ENCODE measurements at regions not wholly inside any gene's neighbourhood (a gene's known extent, or its start where the extent isn't known, plus 50 kb on each side); places are given as distances from the start of the nearest gene placed in this dataset.

GRCh38 chr17:34095106-34095505 lies 160.0 kb upstream of the CCL2 start:
- TF ChIP-seq CSRNP3 (CRISPR knock-in tag; IDR thresholded peaks at IDR 0.05) (no peak), TSHZ2 (CRISPR knock-in tag; IDR thresholded peaks at IDR 0.05) (no peak), ISL1 (CRISPR knock-in tag; IDR thresholded peaks at IDR 0.05) (no peak)
